ENCODE measurements at regions not wholly inside any gene's neighbourhood (a gene's known extent, or its start where the extent isn't known, plus 50 kb on each side); places are given as distances from the start of the nearest gene placed in this dataset.

- no peaks in the 10 kb centered on the region for H3K9me3 ChIP-seq (replicated peaks; ENCODE audit: low read length)
- no peaks in the 10 kb centered on the region for H3K4me1 ChIP-seq (ENCODE audit: control insufficient read depth, insufficient read depth, low read length)
- H3K4me2 ChIP-seq (ENCODE audit: low read length), result no peak overlapping the region
- no peaks in the 10 kb centered on the region for H3K27me3 ChIP-seq (ENCODE audit: control insufficient read depth, insufficient read depth, low read length)
- no peak overlapping the region for H3K9ac ChIP-seq (ENCODE audit: low read depth, low read length)
- H3K36me3 ChIP-seq (ENCODE audit: insufficient read depth, low read length), result no peaks in the 10 kb centered on the region
- no peak overlapping the region for H3K4me3 ChIP-seq (ENCODE audit: low read length)
These were observed 131.3 kb upstream of the AGA start for GRCh38 chr4:177573507-177573906.

GRCh38 chr4:177574446-177574845 lies 132.2 kb upstream of the AGA start:
- H3K9ac ChIP-seq (ENCODE audit: low read depth, low read length), result no peak overlapping the region
- no peak overlapping the region for H3K4me3 ChIP-seq (ENCODE audit: low read length)
- H3K27me3 ChIP-seq (ENCODE audit: control insufficient read depth, insufficient read depth, low read length), result no peaks in the 10 kb centered on the region

GRCh38 chr4:177579649-177580048 lies 137.4 kb upstream of the AGA start:
- Histone ChIP-seq H3K9ac (ENCODE audit: low read depth, low read length) (no peak overlapping the region), H3K9me3 (replicated peaks; ENCODE audit: low read length) (no peaks in the 10 kb centered on the region), H3K4me1 (ENCODE audit: control insufficient read depth, insufficient read depth, low read length) (no peaks in the 10 kb centered on the region), H3K27me3 (ENCODE audit: control insufficient read depth, insufficient read depth, low read length) (no peaks in the 10 kb centered on the region), H3K4me3 (ENCODE audit: low read length) (no peak overlapping the region), H3K4me2 (ENCODE audit: low read length) (no peak overlapping the region), H3K36me3 (ENCODE audit: insufficient read depth, low read length) (no peaks in the 10 kb centered on the region)

More at GRCh38 chr4:177574446-177574845, 132.2 kb upstream of the AGA start:
- Histone ChIP-seq H3K4me1 (ENCODE audit: control insufficient read depth, insufficient read depth, low read length) (no peaks in the 10 kb centered on the region), H3K9me3 (replicated peaks; ENCODE audit: low read length) (no peaks in the 10 kb centered on the region), H3K36me3 (ENCODE audit: insufficient read depth, low read length) (no peaks in the 10 kb centered on the region), H3K4me2 (ENCODE audit: low read length) (no peak overlapping the region)

- Histone ChIP-seq H3K4me1 (ENCODE audit: control insufficient read depth, insufficient read depth, low read length) (no peaks in the 10 kb centered on the region), H3K27me3 (ENCODE audit: control insufficient read depth, insufficient read depth, low read length) (no peaks in the 10 kb centered on the region), H3K4me2 (ENCODE audit: low read length) (no peak overlapping the region), H3K9ac (ENCODE audit: low read depth, low read length) (no peak overlapping the region), H3K4me3 (ENCODE audit: low read length) (no peak overlapping the region), H3K36me3 (ENCODE audit: insufficient read depth, low read length) (no peaks in the 10 kb centered on the region), H3K9me3 (replicated peaks; ENCODE audit: low read length) (no peaks in the 10 kb centered on the region)
These were observed 140.8 kb upstream of the AGA start for GRCh38 chr4:177582992-177583391.

GRCh38 chr4:177587989-177588388 lies 145.8 kb upstream of the AGA start:
- no peaks in the 10 kb centered on the region for H3K9me3 ChIP-seq (replicated peaks; ENCODE audit: low read length)
- H3K9ac ChIP-seq (ENCODE audit: low read depth, low read length), result no peak overlapping the region
- no peaks in the 10 kb centered on the region for H3K27me3 ChIP-seq (ENCODE audit: control insufficient read depth, insufficient read depth, low read length)
- H3K36me3 ChIP-seq (ENCODE audit: insufficient read depth, low read length), result no peaks in the 10 kb centered on the region
- no peak overlapping the region for H3K4me2 ChIP-seq (ENCODE audit: low read length)
- H3K4me3 ChIP-seq (ENCODE audit: low read length), result no peak overlapping the region
- H3K4me1 ChIP-seq (ENCODE audit: control insufficient read depth, insufficient read depth, low read length), result no peaks in the 10 kb centered on the region

GRCh38 chr4:177595386-177595785 lies 153.1 kb upstream of the AGA start:
- H3K4me1 ChIP-seq (ENCODE audit: control insufficient read depth, insufficient read depth, low read length), result no peaks in the 10 kb centered on the region
- no peak overlapping the region for H3K9ac ChIP-seq (ENCODE audit: low read depth, low read length)
- no peaks in the 10 kb centered on the region for H3K36me3 ChIP-seq (ENCODE audit: insufficient read depth, low read length)

GRCh38 chr4:177596035-177596434 lies 153.8 kb upstream of the AGA start:
- Histone ChIP-seq H3K36me3 (ENCODE audit: insufficient read depth, low read length) (no peaks in the 10 kb centered on the region), H3K9ac (ENCODE audit: low read depth, low read length) (no peak overlapping the region), H3K4me3 (ENCODE audit: low read length) (no peak overlapping the region), H3K27me3 (ENCODE audit: control insufficient read depth, insufficient read depth, low read length) (no peaks in the 10 kb centered on the region), H3K9me3 (replicated peaks; ENCODE audit: low read length) (no peaks in the 10 kb centered on the region), H3K4me2 (ENCODE audit: low read length) (no peak overlapping the region), H3K4me1 (ENCODE audit: control insufficient read depth, insufficient read depth, low read length) (no peaks in the 10 kb centered on the region)

More at GRCh38 chr4:177595386-177595785, 153.1 kb upstream of the AGA start:
- H3K27me3 ChIP-seq (ENCODE audit: control insufficient read depth, insufficient read depth, low read length), result no peaks in the 10 kb centered on the region
- no peak overlapping the region for H3K4me2 ChIP-seq (ENCODE audit: low read length)
- H3K9me3 ChIP-seq (replicated peaks; ENCODE audit: low read length), result no peaks in the 10 kb centered on the region
- H3K4me3 ChIP-seq (ENCODE audit: low read length), result no peak overlapping the region

- Histone ChIP-seq H3K4me3 (ENCODE audit: low read length) (no peak overlapping the region), H3K36me3 (ENCODE audit: insufficient read depth, low read length) (no peaks in the 10 kb centered on the region)
These were observed 154.8 kb upstream of the AGA start for GRCh38 chr4:177596991-177597390.

GRCh38 chr4:177605252-177605651 lies 163.0 kb upstream of the AGA start:
- H3K4me1 ChIP-seq (ENCODE audit: control insufficient read depth, insufficient read depth, low read length), result no peaks in the 10 kb centered on the region
- no peak overlapping the region for H3K4me2 ChIP-seq (ENCODE audit: low read length)

More at GRCh38 chr4:177596991-177597390, 154.8 kb upstream of the AGA start:
- no peaks in the 10 kb centered on the region for H3K9me3 ChIP-seq (replicated peaks; ENCODE audit: low read length)
- no peaks in the 10 kb centered on the region for H3K27me3 ChIP-seq (ENCODE audit: control insufficient read depth, insufficient read depth, low read length)
- H3K4me1 ChIP-seq (ENCODE audit: control insufficient read depth, insufficient read depth, low read length), result no peaks in the 10 kb centered on the region
- no peak overlapping the region for H3K9ac ChIP-seq (ENCODE audit: low read depth, low read length)
- H3K4me2 ChIP-seq (ENCODE audit: low read length), result no peak overlapping the region

GRCh38 chr4:177607111-177607573 lies 164.9 kb upstream of the AGA start:
- H3K27me3 ChIP-seq (ENCODE audit: control insufficient read depth, insufficient read depth, low read length), result no peaks in the 10 kb centered on the region
- no peak overlapping the region for H3K4me2 ChIP-seq (ENCODE audit: low read length)
- no peak overlapping the region for H3K4me3 ChIP-seq (ENCODE audit: low read length)
- H3K9me3 ChIP-seq (replicated peaks; ENCODE audit: low read length), result no peaks in the 10 kb centered on the region
- no peaks in the 10 kb centered on the region for H3K36me3 ChIP-seq (ENCODE audit: insufficient read depth, low read length)
- H3K4me1 ChIP-seq (ENCODE audit: control insufficient read depth, insufficient read depth, low read length), result no peaks in the 10 kb centered on the region
- no peak overlapping the region for H3K9ac ChIP-seq (ENCODE audit: low read depth, low read length)

More at GRCh38 chr4:177605252-177605651, 163.0 kb upstream of the AGA start:
- H3K9ac ChIP-seq (ENCODE audit: low read depth, low read length), result no peak overlapping the region
- H3K27me3 ChIP-seq (ENCODE audit: control insufficient read depth, insufficient read depth, low read length), result no peaks in the 10 kb centered on the region
- no peaks in the 10 kb centered on the region for H3K36me3 ChIP-seq (ENCODE audit: insufficient read depth, low read length)
- H3K4me3 ChIP-seq (ENCODE audit: low read length), result no peak overlapping the region
- no peaks in the 10 kb centered on the region for H3K9me3 ChIP-seq (replicated peaks; ENCODE audit: low read length)

GRCh38 chr4:177611974-177612664 lies 169.9 kb upstream of the AGA start:
- Histone ChIP-seq H3K27me3 (ENCODE audit: control insufficient read depth, insufficient read depth, low read length) (no peaks in the 10 kb centered on the region), H3K36me3 (ENCODE audit: insufficient read depth, low read length) (no peaks in the 10 kb centered on the region), H3K4me1 (ENCODE audit: control insufficient read depth, insufficient read depth, low read length) (no peaks in the 10 kb centered on the region), H3K4me3 (ENCODE audit: low read length) (no peak overlapping the region), H3K9me3 (replicated peaks; ENCODE audit: low read length) (no peaks in the 10 kb centered on the region), H3K9ac (ENCODE audit: low read depth, low read length) (no peak overlapping the region), H3K4me2 (ENCODE audit: low read length) (no peak overlapping the region)

GRCh38 chr4:177612684-177613083 lies 170.4 kb upstream of the AGA start:
- Histone ChIP-seq H3K4me2 (ENCODE audit: low read length) (no peak overlapping the region), H3K4me1 (ENCODE audit: control insufficient read depth, insufficient read depth, low read length) (no peaks in the 10 kb centered on the region), H3K9me3 (replicated peaks; ENCODE audit: low read length) (no peaks in the 10 kb centered on the region), H3K27me3 (ENCODE audit: control insufficient read depth, insufficient read depth, low read length) (no peaks in the 10 kb centered on the region), H3K4me3 (ENCODE audit: low read length) (no peak overlapping the region), H3K36me3 (ENCODE audit: insufficient read depth, low read length) (no peaks in the 10 kb centered on the region), H3K9ac (ENCODE audit: low read depth, low read length) (no peak overlapping the region)
